CMK (cell line): ENCODE measurements at regions not wholly inside any gene's neighbourhood (a gene's known extent, or its start where the extent isn't known, plus 50 kb on each side); places are given as distances from the start of the nearest gene placed in this dataset.
"Not testable (repeated sequence)": the region's sequence is repeated elsewhere in the genome, so short reads cannot be mapped to it uniquely, and the experiment has no call there.

Experiments used
- DNase-seq: peaks from one replicate; pipeline ENCODE4 v3.0.0-alpha.2; 2010; ENCODE audit warnings: low read depth

DNA sequence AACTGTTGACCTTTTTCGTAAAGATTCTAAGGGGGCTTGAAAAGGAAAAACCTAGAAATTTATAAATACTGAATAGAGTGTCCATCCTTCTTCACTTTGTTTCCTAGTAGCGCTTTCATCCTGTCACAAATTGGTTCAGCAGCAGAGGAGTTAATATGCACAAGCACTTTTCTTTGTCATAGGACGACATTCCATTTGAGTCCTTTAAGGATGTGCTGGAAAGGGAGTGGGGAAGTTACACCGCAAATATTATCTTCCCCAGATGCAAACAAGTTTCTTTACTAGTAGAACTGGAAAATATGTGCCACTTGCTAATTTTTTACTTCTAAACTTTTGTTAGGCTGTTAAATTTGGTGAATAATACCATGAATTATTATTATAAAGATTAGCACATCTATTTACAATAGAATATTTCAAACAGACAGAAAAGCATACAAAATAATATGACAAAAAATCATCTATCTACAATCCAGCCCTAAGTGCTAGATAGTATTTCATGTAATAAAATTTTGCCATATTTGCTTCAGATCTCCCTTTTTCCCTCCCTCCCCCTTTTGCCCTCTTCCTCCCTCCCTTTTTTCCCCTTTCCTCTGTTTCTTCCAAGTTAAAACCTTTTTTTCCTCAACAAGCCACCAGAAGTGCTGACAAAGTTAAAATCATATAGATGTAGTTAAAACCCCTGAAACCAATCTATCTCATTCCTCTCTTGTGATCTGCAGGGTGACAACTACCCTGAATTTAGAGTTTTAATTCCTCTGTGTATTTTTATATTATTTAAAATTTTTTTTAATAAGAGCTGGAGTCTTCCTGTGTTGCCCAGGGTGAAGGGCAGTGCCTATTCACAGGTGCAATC, 50.5 kb upstream of the MAP4K3 start:
- DNase-seq, result no peak

DNA sequence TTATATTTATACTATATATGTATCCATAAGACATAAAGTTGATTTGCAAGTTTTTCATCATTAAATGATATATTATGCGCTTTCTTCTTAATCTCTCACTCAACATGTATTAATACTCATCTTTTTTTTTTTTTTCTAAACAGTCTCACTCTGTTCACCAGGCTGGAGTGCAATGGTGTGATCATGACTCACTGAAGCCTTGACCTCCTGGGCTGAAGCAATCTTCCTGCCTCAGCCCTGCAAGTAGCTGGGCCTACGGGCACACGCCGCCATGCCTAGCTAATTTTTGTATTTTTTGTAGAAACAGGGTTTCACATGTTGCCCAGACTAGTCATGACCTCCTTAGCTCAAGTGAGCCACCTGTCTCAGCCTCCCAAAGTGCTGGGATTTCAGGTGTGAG, 51.4 kb upstream of the MAP4K3 start:
- no peak for DNase-seq

DNA sequence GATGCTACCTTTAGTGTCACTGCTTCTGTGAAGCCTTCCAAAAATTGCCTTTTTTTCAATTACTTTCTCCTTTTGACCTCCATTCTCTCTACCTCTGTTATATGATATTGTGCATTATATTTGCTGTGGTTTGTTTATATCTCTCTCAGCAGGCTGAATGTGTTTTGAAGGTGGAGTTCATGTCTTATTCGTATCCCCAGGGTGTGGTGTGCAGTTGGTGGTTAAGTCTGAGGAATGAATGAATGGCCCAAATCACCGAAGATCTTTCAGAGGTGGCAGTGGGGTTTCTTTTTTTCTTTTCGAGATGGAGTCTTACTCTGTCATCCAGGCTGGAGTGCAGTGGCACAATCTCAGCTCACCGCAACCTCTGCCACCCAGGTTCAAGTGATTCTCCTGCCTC, 53.5 kb upstream of the MAP4K3 start:
- DNase-seq, result no peak

DNA sequence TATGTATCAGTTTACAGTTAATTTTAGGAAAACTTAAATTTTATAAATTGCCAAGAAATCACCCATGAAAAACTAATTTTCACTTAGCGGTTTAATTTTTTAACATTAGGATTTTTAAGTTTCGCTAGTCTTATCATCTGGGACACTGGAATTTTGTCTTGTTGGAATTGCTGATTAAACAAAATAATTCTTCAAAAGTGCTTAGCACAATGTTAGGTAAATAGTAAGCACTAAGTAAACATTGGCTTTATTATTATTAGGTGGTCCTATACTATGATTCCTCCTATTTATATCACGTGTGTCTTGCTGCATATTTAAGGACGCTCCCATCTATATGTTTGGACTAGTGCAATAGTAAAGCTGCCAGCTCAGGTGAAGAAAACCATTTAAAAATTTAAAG, 54.6 kb upstream of the MAP4K3 start:
- no peak for DNase-seq

DNA sequence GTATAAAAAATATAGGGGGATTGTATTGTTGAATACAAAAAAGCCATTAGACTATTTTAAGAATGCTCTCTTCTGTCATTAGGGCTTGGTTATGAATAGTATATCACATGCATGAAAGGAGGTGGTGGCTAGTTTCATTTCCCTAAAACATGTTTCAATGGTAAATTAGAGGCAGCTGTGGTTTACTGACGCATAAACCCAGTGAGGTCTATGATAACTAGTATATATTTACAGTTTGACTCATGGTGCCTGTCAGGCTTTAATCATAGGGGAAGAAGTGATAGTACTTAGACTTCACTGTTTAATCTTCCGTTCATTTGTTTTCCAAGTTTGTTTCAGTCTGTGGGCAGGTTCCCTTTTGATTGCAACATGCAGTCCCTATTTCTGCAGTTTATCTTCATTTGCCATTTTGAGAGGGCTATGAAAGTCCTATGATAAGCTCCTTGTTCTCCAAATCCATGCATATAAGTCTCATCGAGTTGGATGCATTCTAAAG, 55.1 kb upstream of the MAP4K3 start:
- DNase-seq, result no peak

DNA sequence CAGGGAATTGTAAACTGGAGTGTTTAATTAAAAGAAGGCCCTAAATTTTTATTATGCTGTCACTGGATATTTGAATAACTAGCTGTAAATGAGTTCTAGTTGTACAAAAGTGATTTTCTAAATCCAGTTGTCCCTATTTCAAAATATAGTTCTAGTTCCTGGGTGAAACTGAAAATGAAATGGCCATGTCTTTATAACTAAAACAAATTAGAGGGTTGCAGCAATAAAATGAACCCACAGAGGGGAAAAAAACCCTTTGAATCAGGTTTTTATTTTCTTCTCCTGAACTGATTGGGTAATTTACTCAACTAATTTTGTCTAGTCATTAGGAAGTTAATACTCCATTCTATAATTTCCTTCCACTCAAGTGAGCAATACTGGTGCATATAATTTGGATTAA, 55.6 kb upstream of the MAP4K3 start:
- DNase-seq, result no peak

DNA sequence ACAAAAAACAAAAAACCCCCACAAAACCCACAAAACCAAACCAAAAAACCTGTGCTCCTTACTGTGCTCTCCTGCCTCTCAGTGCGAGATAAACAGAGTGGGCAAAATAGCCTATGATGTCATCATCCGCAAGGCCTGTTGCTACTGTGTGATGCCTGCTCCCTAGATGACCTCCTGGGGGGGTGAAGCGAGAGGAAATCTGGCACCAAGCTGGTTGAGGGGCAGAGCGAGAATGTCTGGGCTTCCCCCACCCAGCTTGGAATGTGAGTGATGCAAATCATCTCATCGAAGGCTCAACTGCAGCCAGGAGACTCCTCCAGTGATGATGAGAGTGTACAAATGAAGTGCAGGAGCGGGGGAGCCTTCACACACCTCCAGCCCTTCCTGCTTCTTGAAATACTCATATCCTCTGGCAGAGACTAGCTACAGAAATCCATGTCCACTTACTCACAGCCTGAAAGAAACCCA, 57.7 kb upstream of the MAP4K3 start:
- DNase-seq, result no peak

DNA sequence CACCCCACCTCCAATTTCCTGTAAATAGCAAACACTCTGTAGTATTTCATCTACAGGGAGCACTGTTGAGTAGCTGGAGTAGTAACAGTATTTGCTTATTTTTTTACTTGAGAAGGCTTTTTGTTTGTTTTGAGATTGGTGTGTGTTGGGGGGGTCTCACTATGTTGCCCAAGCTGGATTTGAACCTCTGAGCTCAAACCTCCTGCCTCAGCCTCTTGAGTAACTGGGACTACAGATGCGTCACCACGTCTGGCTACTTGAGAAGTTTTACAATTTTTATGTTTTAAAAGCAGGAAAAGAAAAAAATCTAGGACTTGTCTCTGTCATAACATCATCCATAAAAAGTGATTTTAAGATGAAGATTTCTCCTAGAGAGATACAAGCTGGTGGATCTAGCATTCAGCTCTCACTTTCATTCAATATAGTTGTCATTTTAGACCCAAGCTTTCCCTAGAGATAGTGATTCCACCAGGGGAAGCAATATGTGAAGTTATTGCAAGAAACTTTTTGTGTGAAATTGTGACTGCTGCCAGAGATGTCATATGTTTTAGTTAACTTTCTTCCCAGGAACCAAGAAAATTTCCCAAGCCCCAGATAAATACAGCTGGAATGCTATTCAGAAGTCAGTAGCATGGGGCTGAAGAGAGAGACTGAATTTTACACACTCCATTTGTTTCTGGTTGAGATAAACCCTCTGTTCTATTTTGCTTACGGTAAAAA, 60.2 kb upstream of the MAP4K3 start:
- no peak for DNase-seq

DNA sequence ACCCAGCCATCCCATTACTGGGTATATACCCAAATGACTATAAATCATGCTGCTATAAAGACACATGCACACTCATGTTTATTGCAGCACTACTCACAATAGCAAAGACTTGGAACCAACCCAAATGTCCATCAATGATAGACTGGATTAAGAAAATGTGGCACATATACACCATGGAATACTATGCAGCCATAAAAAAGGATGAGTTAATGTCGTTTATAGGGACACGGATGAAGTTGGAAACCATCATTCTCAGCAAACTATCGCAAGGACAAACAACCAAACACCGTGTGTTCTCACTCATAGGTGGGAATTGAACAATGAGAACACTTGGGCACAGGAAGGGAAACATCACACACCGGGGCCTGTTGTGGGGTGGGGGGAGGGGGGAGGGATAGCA, 61.1 kb upstream of the MAP4K3 start:
- not testable (repeated sequence) for DNase-seq

DNA sequence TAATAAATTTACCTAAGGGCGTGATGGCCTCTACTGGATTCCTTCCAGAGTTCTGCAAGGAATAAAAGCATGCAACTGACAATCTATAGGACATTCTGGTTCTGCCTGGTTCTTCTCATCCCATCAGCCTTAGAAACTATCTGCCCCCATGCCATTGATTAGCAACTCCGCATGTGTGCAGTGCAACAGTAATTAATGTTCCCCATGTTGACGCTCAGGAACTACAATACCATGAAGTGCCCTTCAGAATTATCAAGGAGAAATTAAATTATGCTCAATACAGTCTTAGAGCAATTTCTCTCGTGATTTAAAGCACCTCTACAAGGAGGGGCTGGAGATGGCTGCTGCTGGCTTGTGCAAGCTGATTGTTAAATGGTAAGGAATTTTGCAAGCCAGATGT, 61.7 kb upstream of the MAP4K3 start:
- DNase-seq, result no peak

DNA sequence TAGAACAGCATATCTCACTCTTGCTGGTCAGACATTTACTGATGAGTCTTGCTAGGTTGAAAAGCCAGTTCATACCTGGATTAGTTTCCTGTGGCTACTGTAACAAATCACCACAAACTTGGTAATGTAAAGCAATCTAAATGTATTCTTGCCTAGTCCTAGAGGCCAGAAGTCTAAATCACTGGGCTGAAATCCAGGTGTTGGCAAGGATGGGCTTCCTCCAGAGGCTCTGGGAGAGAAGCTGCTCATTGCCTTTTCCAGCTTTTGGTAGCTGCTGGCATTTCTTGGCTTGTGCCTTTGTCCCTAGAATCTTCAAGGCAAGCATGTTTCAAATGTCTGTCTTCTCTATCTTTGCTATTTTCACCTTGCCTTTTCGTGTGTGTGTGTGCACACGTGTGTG, 62.3 kb upstream of the MAP4K3 start:
- DNase-seq, result no peak

DNA sequence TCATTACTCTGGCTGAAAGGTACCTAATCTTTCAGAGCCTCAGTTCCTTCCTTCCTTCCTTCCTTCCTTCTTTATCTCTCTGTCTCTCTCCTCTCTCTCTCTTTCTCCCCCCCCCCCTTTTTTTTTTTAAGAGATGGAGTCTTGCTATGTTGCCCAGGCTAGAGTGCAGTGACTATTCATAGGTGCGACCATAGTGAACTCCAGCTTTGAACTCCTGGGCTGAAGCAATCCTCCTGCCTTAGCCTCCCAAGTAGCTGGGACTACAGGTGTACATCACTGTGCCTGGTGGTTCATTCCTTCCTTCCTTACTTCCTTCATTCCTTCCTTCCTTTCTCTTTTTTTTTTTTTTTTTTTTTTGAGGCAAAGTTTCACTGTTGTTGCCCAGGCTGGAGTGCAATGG, 64.3 kb upstream of the MAP4K3 start:
- DNase-seq, result no peak

DNA sequence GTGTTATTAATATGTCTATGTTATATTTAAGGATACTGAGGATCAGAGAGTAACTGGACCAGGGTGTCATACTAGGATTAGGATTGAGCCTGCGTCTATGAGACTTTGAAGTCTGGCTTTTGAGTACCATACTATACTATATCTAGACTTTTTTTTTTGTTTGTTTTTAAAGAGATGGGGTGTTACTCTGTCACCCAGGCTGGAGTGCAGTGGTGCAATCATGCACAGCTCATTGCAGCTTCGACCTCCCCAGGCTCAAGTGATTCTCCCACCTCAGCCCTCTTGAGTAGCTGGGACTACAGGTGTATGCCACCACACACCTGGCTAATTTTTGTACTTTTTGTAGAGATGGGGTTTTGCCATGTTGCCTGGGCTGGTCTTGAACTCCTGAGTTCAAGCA, 66.2 kb upstream of the MAP4K3 start:
- DNase-seq, result no peak

DNA sequence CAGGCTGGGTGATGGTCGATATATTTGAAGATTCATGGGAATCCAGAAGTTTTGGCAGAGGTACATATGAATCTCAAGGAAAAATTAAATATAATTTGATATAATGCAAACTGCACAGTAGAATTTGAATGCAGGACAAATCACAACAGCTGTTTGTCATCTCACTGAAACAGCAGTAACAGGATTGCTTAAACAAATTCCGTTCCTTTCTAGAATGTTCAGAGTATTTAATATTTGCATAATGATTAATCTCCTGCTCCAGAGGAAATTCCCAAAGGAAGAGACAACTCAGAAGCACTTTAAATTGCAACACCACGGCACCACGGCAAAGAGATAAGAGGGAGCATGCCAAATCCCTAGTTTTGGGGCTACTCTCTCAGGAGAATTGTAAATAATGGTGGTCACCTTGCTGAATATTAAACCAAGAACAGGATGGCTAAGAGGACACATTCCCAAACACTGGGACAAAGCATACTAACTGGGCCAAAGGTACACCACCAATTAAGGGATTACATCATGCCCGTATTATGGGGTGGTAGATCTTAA, 67.8 kb upstream of the MAP4K3 start:
- DNase-seq, result no peak

DNA sequence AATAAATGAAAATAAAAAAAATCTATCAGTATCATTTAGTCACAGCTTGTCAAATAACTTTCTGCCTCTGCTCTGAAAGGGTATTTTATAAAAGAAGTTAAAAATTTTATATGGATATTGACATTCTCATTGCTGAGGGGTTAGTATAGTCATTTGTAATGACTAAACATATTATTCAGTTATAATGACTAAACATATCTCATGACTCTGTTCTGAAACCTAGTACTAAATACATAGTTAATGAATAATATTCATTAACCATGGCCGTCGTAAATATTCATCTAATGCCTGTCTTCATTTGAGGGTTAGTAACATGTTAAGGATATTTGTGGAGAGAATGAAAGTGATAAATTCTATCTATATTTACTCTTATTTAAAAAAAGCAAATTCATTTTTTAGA, 69.1 kb upstream of the MAP4K3 start:
- no peak for DNase-seq

DNA sequence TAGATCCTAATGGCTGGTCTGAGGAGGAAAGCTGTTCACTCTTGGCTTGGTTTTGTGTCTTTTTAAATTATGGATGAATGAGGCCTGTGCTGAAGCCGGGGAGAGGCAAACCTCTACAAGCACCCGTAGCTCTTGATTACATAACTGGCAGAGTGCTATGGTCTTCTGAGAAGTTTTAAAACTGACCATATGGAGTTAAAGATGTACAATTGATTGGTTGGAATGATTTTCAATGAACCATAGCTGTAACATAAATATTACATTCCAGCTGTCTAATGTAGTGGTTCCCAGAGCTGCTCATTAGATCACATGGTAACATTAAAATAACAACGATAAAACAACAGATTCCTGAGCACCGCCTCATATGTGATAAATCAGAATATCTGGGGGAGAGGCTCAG, 71.1 kb upstream of the MAP4K3 start:
- no peak for DNase-seq

DNA sequence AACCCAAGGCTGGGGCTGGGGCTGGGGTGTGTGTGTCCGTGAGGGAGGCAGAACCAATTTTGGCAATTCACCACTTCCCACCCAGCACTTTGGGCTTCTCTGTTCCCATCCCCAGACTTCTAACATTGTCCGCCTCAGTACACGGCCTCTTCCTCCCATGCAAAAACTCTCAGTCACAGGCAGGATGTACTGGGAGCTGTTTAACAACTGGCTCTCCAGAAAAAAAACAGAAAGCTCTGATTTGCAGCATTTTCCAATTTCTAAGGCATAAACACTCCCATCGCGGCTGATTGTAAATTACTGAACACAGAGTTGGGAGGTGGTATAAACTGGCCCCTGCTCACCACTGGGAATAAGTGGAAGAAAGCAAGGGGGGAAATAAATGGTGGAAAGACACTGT, 73.1 kb upstream of the MAP4K3 start:
- DNase-seq, result no peak

DNA sequence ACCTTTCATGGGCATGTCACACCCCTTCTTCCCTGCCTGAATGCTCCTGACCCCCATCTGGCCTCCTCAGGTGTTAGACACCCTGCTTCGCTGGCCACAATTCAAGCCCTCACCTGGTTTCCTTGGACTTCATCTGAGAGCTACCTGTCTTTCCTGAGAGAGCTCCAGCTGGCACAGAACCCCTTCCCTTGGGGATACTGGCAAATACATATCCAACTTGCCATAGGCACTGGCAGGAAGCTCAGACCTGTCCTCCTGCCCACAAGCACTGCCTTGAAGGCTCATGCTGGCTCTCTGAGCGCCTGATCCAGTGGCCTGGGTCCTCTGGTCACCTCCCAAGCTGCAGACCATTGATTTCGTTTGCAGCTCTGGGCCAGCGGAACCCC, 74.1 kb upstream of the MAP4K3 start:
- no peak for DNase-seq

DNA sequence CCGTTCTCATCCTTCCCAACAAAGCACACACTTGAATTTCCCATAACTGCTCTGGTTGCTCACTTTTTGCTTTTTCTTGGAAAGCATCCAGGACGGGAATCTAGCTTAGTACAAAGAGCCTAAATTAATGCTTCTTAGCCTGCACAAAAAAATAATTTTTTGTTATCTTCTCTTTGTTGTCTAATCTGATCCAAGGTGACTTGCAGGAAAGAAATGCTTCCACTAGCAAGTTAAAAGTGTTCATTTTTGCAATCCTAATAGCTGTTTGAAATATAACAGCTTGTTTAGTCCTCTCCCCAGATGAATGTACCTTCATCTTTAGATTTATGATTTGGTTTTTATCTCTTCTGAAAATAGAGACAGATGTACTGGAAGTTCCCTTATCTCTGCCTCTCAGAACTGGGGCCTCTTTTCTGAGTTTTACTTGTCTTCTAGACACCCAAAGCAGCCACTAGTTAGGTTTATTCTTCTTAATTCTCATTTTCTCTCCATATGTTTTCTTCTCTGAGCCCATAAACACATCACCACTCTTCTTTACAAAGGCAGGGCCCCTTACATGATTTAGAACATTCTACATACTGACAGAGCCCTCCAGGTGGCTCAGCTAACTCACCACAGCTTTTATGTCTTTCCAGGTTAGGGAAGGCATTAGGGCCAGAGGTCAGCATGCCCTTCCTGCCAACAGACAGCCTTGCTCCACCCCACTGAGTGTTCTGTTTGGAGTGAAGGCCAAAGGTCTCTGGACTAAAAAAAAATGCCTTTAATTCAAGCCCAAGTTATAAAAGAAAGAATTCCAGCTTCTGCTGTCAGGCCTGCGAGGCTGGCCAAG, 74.7 kb upstream of the MAP4K3 start:
- no peak for DNase-seq

DNA sequence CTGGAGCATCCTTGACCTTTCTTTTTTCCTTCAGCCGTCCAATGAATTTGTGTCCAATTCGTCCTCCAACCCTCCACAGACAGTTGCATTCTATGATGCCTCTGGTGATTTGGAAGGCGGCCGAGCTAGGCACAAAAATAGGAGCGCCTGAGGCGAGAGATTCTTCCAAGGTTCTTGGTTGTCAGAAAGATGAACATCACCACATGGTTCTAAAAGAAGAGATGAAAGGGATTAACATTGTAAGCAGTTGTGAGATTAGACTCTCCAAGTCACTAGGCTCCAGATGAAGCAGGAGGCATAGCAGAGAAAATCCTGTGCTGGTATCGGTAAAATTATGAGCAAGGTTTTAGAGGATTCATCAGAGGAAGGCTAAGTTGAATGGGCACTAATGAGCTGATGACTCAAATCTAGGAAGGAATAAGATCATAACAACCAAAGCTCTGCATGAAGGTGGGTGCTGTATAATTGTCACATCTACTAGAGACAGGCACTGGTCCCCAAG, 75.4 kb upstream of the MAP4K3 start:
- DNase-seq, result no peak

DNA sequence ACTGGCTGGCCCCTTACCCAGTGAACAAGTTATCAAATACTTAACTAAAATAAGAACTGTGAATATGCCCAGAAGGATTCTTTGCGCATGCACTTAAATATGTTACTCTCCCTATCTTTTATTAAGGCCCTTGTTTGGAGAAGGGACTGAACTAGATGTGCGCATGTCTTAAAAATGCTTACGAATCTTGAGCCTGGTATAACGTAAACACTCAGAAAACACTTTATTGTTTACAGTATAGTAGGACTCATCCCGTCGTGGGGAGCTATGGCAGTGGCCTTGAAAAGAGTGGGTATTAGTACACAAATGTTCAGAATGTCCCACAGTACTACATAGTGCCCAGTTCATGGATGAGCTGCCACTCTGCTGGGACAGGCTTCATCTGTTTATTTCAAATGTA, 75.9 kb upstream of the MAP4K3 start:
- DNase-seq, result no peak

DNA sequence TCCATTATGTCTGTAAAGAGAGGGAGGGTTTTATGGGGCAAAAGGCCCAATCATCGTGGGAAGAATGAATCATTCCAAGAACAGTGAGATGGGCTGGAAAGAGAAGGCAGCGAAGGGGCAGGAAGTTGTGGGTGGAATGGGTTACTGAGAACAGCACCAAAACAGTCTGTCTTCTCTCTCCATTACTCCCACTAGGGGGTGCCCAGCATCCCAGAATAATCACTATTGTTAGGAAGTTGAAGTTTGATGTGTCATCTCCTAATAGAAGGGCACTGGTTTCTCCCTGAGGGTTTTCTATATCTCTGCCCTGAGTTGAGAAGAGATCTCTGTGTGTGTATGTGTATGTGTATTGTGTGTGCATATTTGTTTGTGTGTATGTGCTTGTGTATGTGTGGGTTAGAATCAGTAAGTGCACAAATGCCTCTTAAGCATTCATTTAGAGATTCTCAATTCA, 76.6 kb upstream of the MAP4K3 start:
- DNase-seq, result peak; percentile 42
